GM18511 (cell line): ENCODE measurements at regions not wholly inside any gene's neighbourhood (a gene's known extent, or its start where the extent isn't known, plus 50 kb on each side); places are given as distances from the start of the nearest gene placed in this dataset.
A peak's percentile ranks its signal among the peaks of the same experiment; 100 is the strongest.
"Not testable (repeated sequence)": the region's sequence is repeated elsewhere in the genome, so short reads cannot be mapped to it uniquely, and the experiment has no call there.

Experiments used
- ATAC-seq: cut with Tn5 transposase; IDR thresholded peaks from one replicate; pipeline ENCODE4 v1.9.1; 2021; ENCODE audit warnings: mild to moderate bottlenecking, moderate library complexity; ENCODE audit not compliant: unreplicated experiment

DNA sequence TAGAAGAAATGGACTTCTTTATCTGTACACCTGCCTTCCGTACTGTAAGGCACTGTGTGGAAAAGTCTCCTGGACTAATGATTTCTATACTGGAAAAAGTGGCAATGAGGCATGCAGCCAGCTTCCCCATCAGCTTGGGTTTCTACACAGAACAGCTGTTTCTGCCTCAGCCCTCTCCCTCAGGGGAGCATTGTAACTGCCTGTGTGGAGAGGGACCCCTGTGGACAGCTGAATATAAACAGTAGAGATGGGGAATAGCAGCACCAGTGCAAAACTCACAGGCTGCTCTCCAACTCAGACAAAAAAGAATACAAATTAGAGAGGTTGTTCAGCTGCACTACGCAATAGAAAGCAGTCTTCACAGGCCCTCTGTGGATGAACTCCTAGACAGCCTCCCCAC lies 451.3 kb upstream of the MBL2 start:
- no peak for ATAC-seq

DNA sequence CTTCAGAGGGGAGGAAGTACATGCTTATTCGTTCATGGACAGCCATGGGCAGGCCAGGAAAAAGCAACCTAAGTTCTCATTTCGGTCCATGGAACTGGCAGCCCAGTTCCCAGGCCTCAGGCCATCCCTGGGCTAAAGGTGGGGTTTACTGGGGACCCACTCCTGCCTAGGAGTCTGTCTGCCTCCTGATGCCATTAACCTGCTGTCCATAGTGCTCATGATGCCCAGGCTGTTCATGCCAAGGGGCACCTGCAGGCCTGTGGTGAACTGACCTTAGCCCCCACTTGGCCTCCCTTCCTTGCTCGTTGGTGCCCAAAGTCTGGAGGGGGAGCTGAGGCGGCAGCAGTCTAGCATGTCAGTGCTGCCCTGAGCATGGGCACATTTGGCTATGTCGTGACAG lies 450.2 kb upstream of the MBL2 start:
- ATAC-seq: no peak

DNA sequence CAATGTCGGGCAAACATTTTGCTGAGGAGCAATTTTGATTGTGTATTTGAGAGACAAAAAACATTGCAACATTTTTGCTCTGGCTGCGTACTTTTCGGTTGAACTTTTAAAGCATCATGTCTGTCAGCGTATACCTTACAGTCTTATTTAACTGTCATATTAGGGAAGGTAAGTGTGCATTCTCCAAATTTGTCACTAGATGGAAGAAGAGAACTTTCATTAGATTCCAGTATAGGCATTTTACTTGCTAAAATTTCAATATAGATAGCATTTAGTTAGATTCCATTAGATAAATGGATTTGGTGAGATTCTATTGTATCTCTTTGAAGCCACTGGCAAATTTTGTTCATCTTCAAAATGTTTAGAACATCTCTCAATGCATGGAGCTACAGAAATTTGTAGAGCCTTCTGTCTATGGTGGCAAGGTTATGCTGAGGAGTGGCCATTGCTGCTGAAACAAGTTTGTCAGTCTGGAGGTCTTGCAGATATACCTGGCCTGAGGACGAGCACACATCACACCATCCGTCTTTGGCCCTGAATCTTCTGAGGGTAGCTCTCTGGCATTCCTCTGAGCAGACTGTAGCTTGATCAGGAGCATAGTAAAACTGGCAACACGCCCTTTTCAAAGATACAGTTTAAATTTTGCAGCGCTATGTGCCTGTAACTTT lies 437.5 kb upstream of the MBL2 start:
- no peak for ATAC-seq

DNA sequence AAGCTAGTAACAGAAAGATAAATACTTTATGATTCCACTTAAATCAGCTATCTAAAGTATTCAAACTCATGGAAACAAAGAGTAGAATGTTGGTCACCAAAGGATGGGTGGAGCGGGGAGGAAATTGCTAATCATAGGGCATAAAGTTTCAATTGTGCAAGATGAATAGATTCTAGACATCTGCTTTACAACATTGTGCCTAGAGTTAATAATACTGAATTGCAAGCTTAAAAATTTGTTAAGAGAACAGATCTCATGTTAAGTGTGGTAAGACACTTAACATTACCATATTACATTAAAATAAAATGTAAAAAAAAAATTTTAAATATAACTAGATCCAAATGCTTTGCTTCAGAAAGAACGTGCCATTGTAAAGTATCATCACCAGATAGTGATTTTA lies 411.1 kb upstream of the MBL2 start:
- ATAC-seq: no peak

DNA sequence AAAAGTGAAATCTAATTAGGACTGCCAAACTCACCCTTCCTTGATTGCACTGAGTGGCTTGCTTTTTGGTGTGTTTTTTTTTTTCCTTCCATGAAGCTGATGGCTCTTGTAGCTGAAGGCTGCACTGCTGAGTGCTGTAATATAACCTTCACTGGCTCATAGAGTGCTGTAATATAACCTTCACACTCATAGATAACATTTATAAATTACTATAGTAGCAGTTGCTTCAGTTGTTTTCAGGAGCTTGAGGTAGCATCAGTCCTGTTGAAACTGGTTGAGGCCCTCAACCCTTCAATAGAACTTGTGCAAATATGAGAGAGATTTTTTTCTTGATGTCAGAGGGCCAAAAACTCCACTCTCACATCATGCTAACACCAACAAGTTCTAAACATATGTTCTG lies 404.9 kb upstream of the MBL2 start:
- no peak for ATAC-seq

DNA sequence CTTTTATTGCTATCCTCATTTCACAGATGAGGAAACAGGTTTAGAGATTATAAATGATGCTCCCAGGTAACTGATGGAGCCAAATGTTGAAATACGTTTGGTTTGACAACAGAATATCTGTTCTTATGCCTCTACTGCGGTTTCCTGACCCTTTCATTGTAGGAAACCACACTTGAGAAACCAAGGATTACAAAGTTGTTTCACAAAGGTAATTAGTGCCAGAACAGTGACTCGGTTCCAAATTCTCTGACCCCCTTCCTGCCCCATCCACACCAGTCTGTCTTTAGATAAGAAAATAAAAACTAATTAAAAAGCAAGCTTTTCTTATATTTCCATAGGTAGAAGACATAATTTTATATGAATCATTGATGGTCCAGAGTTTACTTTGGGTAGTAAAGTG lies 393.7 kb upstream of the MBL2 start:
- no peak for ATAC-seq

DNA sequence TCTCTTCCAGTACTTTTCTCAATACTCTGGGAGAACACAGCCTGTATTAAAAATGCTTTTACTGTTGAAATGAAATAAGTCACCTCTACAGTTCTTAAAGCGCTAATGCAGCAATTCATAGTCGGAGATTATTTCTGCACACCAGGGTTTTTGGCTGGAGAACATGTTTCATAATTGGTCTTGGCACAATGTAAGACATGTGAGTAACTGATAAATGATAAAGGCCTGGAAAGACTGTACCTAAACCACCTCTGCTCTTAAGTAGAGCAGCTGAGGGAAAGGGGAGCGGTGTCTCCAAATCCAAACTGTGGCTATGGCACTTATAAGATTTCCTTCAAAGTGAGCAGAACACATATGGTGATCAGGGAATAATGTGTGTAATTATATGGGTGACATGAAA lies 390.3 kb upstream of the MBL2 start:
- ATAC-seq: no peak

DNA sequence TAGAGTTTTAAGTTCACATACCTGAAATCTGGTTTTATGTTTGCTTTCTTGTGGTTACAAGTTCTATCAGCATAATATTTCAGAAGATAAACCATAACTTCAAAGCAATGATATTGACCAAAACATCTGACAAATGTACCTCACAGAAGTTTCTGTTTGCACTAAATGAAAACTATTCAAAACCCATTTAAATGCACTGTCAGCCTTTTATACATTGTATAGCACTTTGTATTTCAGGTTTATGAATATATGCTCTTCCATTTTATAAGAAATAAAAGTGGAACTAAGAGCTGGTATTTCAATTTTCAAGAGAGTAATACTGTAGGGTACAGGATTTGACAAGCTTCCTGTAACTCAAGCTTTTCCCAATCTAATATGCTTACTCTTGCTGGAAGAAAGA lies 388.6 kb upstream of the MBL2 start:
- ATAC-seq: no peak

DNA sequence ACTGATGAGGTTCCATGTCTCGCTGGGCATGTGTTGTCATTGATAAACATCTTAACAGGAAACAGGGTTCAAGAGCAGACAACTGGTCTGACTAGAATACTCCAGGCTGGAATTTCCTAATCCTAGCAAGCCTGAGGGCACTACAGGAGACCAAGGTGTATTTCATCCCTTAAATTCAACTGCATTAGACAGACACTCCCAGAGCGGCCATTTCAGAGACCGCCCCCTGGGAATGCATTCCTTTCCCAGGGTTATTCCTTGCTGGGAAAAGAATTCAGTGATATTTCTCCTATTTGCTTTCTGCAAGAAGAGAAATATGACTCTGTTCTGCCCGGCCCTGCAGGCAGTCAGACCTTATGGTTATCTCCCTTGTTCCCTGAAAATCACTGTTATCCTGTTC lies 383.1 kb upstream of the MBL2 start:
- ATAC-seq: not testable (repeated sequence)

DNA sequence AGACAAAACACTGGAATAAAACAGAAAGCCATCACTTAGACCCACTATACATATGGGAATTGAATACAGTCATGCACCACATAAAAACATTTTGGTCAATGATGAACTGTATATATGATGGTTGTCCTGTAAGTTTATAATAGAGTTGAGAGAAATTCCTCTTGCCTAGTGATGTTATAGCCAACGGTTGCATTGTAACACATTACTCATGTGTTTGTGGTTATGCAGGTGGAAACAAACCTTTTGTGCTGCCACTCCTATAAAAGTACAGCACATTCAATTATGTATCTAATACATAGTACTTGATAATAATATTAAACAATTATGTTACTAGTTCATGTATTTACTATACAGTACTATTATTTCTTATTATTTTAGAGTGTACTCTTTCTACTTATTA lies 381.2 kb upstream of the MBL2 start:
- ATAC-seq: no peak

DNA sequence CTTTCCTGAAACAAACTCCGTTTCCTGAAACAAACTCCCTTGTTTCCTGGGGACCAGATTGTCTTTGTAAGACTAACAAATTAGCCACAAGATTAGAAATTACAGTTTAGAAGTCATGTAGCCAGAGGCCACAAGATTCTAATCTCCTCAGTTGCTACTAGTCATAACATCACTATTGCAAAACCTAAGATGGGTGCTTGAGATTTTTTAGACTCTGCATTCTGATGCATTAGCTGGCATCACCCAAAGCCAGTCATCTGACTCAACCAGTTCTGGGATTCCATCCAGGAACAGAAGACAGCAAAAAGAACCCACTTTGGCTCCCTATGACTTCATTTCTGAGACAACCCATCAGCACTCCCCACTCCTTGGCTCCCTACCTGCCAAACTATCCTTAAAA lies 367.9 kb upstream of the MBL2 start:
- ATAC-seq: no peak

DNA sequence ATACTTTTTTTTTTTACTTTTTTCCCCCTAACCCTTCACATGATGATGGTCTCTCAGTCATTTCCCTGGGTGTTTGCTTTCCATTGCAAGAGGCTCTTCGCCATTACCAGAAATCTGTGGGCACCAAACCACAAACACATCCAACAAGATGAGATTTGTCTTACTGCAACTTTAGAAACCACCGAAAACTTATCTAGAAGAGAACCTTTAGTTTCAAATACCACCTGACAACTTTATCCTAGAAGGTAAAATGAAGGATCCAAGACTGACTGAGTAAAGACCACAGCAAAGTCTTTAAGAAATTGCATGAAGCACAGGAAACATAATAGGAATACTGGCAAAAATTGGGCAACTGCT lies 363.3 kb upstream of the MBL2 start:
- no peak for ATAC-seq

DNA sequence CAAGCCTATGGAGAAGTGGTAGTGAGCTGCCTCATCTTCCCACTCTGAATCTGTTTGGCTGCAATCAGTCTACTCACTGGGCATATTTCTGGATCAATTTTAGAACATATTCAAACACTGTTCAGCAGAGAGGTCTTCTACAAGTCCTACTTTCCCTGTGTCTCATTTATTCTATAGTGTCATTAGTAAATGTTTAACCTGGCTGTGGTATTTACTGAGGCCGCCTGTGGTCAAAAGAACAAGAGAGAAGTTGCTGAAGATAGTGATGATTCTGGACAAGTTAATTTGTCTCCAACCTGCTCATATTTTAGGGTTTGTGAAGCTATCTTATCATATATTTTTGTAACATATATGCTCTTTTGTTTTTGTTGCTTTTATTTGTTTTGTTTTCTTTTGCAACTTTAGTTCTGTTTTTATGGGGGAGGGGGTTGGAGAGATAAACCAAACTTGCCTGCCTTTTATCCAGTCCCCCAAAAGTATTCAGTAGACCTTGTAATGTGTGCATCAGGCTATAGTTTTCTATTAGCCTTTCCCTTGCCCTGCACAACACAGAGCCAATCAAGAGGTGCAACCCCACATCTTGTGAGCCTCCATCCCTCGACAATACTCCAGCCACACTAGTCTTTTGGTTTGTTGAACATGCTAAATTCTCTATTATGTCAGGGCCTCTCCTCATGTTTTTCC lies 362.8 kb upstream of the MBL2 start:
- ATAC-seq: peak; percentile 89

DNA sequence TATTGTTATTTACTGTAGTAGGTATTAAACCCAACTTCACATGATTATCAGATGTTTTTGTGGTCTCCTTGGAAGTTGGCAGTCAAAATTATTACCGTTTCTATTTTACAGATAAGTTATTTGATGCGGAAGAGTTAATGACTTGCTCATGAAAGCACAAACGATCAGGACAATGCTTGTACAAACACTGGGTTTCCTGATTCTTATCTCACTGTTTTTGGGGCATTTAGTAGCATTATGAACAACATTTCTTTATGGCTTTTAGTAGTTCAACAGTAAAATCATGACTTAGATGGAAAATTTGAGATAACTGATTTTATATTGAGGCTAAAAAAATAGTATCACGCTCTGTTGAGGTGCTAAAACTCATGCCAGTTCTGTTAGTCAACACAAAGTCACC lies 361.5 kb upstream of the MBL2 start:
- no peak for ATAC-seq

DNA sequence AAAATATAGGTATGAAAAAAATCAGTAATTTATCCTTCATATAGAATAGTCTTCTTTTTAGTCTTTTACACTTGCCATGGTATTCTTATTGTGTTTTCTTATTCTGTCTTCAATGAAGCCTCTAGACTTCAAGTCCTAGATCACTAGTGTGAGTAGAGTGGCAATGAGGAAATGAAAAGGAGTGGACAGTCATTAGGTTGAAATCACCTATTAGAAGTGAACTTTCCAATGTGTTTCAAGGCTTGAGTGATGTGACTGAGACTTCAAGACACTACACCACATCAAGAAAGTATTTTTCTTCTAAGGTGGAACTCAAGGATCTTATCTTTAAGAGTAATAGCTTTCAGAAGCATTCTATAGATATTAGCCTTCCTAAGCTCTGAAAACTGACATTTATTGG lies 357.8 kb upstream of the MBL2 start:
- no peak for ATAC-seq

DNA sequence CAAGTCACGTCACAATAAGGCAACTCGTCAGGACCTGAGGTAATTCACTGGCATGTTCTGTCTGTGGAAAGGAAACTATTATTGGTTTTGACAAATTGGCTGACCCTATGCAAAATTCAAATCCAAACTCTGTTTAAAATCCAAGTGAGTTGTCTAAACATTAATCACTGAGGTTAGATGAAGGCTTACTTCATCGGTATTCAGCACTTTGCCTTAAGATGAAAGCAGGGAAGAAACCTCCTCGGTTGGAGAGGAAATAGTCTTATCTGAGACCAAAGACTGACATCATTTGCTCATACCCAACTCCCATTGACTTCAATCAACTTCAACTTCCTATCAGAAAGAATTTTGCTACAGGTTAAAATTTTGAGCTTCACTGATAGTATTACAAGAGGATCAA lies 355.1 kb upstream of the MBL2 start:
- ATAC-seq: no peak

DNA sequence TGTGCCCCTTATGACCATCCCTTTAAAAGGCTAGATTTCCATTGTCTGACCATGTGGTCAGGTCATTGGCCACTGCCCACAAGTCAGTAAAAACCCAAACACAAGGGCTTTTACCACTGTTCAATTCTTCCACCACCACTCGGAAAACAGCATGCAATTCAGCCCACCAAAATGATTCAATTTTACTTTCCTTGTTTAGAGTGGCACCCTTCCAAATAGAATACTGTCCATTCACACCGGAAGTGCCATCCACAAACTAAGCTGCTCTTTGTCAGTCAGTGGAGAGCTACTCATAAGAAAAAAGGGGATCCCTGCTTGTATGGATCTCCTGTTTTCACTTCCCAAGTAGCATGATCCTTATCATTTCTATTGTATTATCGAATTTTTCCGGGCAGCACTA lies 350.7 kb upstream of the MBL2 start:
- ATAC-seq: no peak

DNA sequence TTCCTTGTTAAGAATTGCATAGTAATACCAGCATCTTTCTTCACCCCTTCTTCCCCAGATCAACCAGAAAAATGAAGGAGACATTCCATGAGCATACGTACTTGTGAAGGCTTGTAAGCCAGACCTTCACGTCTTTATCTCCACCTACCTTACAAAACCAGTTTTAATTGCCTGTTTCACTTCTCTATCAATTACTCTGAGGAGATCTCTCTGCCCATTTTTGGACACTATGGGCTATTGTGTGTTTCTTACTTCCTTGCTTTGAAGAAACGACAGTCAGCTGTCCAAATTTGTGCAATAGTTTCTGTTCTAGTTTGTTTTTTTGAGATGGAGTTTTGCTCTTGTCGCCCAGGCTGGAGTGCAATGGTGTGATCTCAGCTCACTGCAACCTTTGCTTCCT lies 349.7 kb upstream of the MBL2 start:
- ATAC-seq: peak; percentile 61

DNA sequence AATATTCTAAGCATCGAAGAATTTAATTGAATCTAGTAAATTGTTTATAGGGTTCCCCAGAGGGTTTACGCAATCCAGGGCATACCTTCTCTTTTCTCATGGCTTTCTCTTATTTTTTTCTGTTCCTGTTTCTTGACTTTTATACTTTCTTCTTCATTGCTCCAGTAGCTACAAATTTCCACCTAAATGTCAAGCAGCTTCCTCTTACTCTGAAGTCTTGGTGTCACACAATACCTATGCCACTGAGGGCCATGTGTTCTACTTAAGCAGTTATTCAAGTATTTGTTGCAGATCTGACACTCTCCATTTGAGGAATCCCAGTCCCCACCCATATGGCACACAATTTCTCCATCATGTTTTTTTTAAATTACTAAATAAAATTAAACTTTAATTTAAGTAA lies 343.1 kb upstream of the MBL2 start:
- no peak for ATAC-seq

DNA sequence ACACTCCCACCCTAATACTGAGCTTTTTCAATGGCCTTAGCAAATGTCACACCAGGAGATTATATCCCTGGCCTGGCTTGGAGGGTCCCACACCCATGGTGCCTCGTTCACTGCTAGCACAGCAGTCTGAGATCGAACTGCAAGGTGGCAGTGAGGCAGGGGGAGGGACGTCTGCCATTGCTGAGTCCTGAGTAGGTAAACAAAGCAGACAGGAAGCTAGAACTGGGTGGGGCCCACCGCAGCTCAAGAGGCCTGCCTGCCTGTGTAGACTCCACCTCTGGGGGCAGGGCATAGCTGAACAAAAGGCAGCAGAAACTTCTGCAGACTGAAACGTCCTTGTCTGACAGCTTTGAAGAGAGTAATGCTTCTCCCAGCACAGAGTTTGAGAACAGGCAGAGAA lies 338.9 kb upstream of the MBL2 start:
- no peak for ATAC-seq

DNA sequence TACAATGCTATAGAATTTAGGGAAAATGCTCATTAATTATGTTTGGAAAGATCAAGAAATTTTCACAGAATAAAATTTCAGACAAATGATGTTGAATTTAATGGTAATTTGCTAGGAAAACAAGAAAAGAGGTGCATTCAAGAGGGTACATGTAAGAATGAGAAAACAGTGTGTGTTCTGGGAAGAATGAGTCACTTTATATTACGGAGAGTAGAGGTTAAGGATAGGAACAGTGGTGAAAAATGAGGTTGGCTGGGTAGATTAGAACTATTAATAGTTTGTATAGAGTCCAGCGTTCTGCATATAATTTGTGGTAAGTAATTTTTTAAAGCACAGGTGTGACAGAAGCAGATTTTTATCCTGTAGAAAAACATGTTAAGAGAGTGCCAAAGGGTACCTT lies 336.7 kb upstream of the MBL2 start:
- no peak for ATAC-seq

DNA sequence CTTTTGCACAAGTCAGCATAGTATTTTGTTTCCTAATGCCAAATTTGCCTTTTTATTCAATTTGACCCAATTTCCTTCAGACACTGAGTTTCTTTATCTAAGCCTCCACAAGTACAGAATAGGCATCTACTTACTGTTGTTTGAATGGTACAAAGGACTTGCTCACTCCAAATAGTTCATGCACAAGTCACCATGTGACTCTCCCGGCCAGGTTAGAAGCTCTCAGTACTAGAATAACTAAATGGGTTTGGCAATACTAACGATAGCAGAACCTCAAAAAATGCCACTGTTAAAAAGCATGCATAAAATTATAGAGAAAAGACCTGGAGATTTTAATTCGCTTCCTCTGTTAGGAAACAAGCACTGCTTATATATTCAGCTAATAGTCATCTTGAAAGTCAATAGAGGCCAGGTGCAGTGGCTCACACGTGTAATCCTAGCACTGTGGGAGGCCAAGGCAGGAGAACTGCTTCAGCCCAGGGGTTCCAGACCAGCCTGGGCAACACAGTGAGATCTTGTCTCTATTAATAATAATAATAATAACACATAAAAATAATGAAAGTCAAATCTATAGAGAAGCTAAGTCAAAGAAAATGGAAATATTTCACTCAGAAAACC lies 335.8 kb upstream of the MBL2 start:
- peak; percentile 76 for ATAC-seq

DNA sequence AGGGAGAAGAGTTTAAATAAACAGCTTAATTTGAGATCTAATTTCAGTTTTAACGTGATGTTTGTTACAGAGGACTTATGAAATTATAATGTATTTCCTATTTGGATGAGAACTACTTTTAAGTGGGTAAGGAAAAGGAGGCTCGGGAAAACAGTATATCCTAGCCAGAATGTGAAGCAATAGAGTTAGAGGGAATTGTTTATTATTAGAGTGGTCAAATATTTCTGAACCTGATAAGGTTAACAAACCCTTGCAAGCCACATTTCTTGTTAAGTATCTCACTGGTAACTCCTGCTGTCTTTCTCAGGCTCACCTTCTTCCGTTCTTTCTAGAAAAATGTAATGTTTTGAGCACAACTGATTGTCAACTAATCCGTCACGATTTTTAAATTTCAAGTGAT lies 335.1 kb upstream of the MBL2 start:
- ATAC-seq: no peak
